ENCODE measurements at regions not wholly inside any gene's neighbourhood (a gene's known extent, or its start where the extent isn't known, plus 50 kb on each side); places are given as distances from the start of the nearest gene placed in this dataset.

DNA sequence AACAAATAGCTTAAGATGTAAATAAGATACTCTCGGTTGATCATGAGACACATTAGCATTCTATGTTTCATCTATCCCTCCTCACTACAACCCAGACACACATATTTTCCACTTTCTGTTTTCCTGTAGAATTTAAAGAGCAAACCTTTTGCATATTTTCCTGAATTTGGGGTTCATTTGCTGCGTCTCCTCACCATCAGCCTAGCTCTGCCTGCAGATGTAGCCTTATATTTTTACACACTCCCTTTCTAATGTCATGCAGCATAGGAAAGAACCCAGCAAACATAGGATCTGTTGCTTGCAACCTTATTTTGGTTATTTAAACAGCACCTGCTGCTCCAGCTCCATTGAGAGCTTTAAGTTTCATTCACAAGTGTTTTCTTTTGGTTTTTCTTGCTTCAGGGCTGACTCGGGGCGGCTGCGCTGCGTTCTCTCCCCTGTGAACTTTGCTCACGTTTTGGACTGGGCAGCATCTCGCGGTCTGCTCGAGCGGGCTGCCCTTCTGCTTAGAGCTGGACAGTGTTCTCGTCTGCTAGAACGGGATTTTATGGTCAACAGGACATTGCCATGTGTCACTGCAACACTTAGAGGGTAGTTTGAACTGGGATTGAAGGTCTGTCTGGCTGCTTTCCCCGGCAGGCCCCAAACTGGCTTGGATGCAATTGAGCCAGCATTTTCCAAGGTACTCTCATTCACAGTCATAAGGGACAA lies 57.8 kb upstream of the VRK1 start:
- H3K36me3 ChIP-seq = no peaks in the 10 kb centered on the region
- H3K27me3 ChIP-seq = no peaks in the 10 kb centered on the region
- no peak overlapping the region for H3K27ac ChIP-seq
- peaks cover 0 to 5% of the 10 kb centered on the region in 2 donors for H3K4me1 ChIP-seq
- intact Hi-C loops (cut with DNase I) = no loop called here
- TF ChIP-seq, protein P1, sequence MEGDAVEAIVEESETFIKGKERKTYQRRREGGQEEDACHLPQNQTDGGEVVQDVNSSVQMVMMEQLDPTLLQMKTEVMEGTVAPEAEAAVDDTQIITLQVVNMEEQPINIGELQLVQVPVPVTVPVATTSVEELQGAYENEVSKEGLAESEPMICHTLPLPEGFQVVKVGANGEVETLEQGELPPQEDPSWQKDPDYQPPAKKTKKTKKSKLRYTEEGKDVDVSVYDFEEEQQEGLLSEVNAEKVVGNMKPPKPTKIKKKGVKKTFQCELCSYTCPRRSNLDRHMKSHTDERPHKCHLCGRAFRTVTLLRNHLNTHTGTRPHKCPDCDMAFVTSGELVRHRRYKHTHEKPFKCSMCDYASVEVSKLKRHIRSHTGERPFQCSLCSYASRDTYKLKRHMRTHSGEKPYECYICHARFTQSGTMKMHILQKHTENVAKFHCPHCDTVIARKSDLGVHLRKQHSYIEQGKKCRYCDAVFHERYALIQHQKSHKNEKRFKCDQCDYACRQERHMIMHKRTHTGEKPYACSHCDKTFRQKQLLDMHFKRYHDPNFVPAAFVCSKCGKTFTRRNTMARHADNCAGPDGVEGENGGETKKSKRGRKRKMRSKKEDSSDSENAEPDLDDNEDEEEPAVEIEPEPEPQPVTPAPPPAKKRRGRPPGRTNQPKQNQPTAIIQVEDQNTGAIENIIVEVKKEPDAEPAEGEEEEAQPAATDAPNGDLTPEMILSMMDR (IDR thresholded peaks at IDR 0.05) = no peak
- H3K9me3 ChIP-seq = no peaks in the 10 kb centered on the region
- no peak for DNase-seq (ENCODE audit: low spot score in 2 of 2)
- H3K4me3 ChIP-seq = no peak overlapping the region

- peaks cover 0 to 5% of the 10 kb centered on the region in 2 donors for H3K4me1 ChIP-seq
- no peaks in the 10 kb centered on the region for H3K27me3 ChIP-seq
- TF ChIP-seq, protein P1 (IDR thresholded peaks at IDR 0.05) = peak; percentile 47 to 91 (median 77)
- H3K4me3 ChIP-seq = peak overlapping the region; percentile 24 to 56
- no peaks in the 10 kb centered on the region for H3K9me3 ChIP-seq
- intact Hi-C loops (cut with DNase I) = no loop called here
- H3K36me3 ChIP-seq = no peaks in the 10 kb centered on the region
- H3K27ac ChIP-seq = no peak overlapping the region
- DNase-seq (ENCODE audit: low spot score in 2 of 2) = no peak
These were observed 55.8 kb upstream of the VRK1 start for GRCh38 chr14:96741151-96741977.

GRCh38 chr14:96744262-96744661 lies 52.9 kb upstream of the VRK1 start:
- no peak overlapping the region for H3K4me3 ChIP-seq
- H3K27me3 ChIP-seq = no peaks in the 10 kb centered on the region
- H3K27ac ChIP-seq = no peak overlapping the region
- intact Hi-C loops (cut with DNase I) = no loop called here
- DNase-seq (ENCODE audit: low spot score in 2 of 2) = no peak
- TF ChIP-seq, protein P1 (IDR thresholded peaks at IDR 0.05) = no peak
- no peaks in the 10 kb centered on the region for H3K36me3 ChIP-seq
- no peaks in the 10 kb centered on the region for H3K9me3 ChIP-seq
- H3K4me1 ChIP-seq = peaks cover 0 to 5% of the 10 kb centered on the region in 2 donors

- DNase-seq (ENCODE audit: low spot score in 2 of 2) = no peak
- intact Hi-C loops (cut with DNase I) = no loop called here
These were observed 51.6 kb upstream of the VRK1 start for GRCh38 chr14:96745500-96746051.

GRCh38 chr14:96746101-96746500 lies 51.1 kb upstream of the VRK1 start:
- H3K36me3 ChIP-seq = no peaks in the 10 kb centered on the region
- H3K9me3 ChIP-seq = no peaks in the 10 kb centered on the region
- H3K27ac ChIP-seq = no peak overlapping the region
- intact Hi-C loops (cut with DNase I) = no loop called here
- H3K27me3 ChIP-seq = no peaks in the 10 kb centered on the region
- DNase-seq (ENCODE audit: low spot score in 2 of 2) = no peak
- TF ChIP-seq, protein P1 (IDR thresholded peaks at IDR 0.05) = no peak
- peaks cover 0 to 5% of the 10 kb centered on the region in 2 donors for H3K4me1 ChIP-seq
- no peak overlapping the region for H3K4me3 ChIP-seq

More at GRCh38 chr14:96745500-96746051, 51.6 kb upstream of the VRK1 start:
- H3K4me1 ChIP-seq = peaks cover 0 to 5% of the 10 kb centered on the region in 2 donors
- H3K27ac ChIP-seq = no peak overlapping the region
- no peaks in the 10 kb centered on the region for H3K27me3 ChIP-seq
- H3K36me3 ChIP-seq = no peaks in the 10 kb centered on the region
- no peak overlapping the region for H3K4me3 ChIP-seq
- TF ChIP-seq, protein P1 (IDR thresholded peaks at IDR 0.05) = no peak
- no peaks in the 10 kb centered on the region for H3K9me3 ChIP-seq

Data from ascending aorta (tissue), 2 donors.